ENCODE measurements at regions not wholly inside any gene's neighbourhood (a gene's known extent, or its start where the extent isn't known, plus 50 kb on each side); places are given as distances from the start of the nearest gene placed in this dataset.

- DNase-seq (ENCODE audit: low spot score): no peak
Measured at GRCh38 chr6:105588123-105588710, 185.3 kb upstream of the PREP start.

- peak; percentile 90 for DNase-seq (ENCODE audit: low spot score)
Measured at GRCh38 chr6:105587349-105588122, 184.7 kb upstream of the PREP start.

GRCh38 chr6:105578179-105578707, 175.4 kb upstream of the PREP start:
- no peak for DNase-seq (ENCODE audit: low spot score)

- DNase-seq (ENCODE audit: low spot score): no peak
Measured at GRCh38 chr6:105573556-105573955, 170.7 kb upstream of the PREP start.

GRCh38 chr6:105573138-105573537, 170.3 kb upstream of the PREP start:
- DNase-seq (ENCODE audit: low spot score): no peak

- no peak for DNase-seq (ENCODE audit: low spot score)
Measured at GRCh38 chr6:105570416-105570815, 167.5 kb upstream of the PREP start.

GRCh38 chr6:105569706-105570105, 166.8 kb upstream of the PREP start:
- DNase-seq (ENCODE audit: low spot score): no peak

- DNase-seq (ENCODE audit: low spot score): no peak
Measured at GRCh38 chr6:105568751-105569150, 165.9 kb upstream of the PREP start.

GRCh38 chr6:105568142-105568541, 165.3 kb upstream of the PREP start:
- DNase-seq (ENCODE audit: low spot score): no peak

- DNase-seq (ENCODE audit: low spot score): no peak
Measured at GRCh38 chr6:105567140-105567539, 164.3 kb upstream of the PREP start.

- no peak for DNase-seq (ENCODE audit: low spot score)
Measured at GRCh38 chr6:105566503-105566902, 163.6 kb upstream of the PREP start.

GRCh38 chr6:105564121-105564902, 161.4 kb upstream of the PREP start:
- DNase-seq (ENCODE audit: low spot score): no peak

GRCh38 chr6:105562027-105562426, 159.1 kb upstream of the PREP start:
- no peak for DNase-seq (ENCODE audit: low spot score)

GRCh38 chr6:105561486-105561885, 158.6 kb upstream of the PREP start:
- DNase-seq (ENCODE audit: low spot score): no peak

- DNase-seq (ENCODE audit: low spot score): no peak
Measured at GRCh38 chr6:105560611-105561066, 157.8 kb upstream of the PREP start.

- DNase-seq (ENCODE audit: low spot score): no peak
Measured at GRCh38 chr6:105557291-105557690, 154.4 kb upstream of the PREP start.

GRCh38 chr6:105553171-105553570, 150.3 kb upstream of the PREP start:
- no peak for DNase-seq (ENCODE audit: low spot score)

- no peak for DNase-seq (ENCODE audit: low spot score)
Measured at GRCh38 chr6:105550955-105551620, 148.2 kb upstream of the PREP start.

- DNase-seq (ENCODE audit: low spot score): no peak
Measured at GRCh38 chr6:105546754-105547153, 143.9 kb upstream of the PREP start.

- no peak for DNase-seq (ENCODE audit: low spot score)
Measured at GRCh38 chr6:105545947-105546731, 143.3 kb upstream of the PREP start.
